T-helper 1 cell (primary cell): ENCODE measurements at regions not wholly inside any gene's neighbourhood (a gene's known extent, or its start where the extent isn't known, plus 50 kb on each side); places are given as distances from the start of the nearest gene placed in this dataset.

Source experiments
- DNase-seq, 5 donors: peaks; one replicate each; pipeline ENCODE4 v3.0.0-alpha.2; 2012 to 2020

DNA sequence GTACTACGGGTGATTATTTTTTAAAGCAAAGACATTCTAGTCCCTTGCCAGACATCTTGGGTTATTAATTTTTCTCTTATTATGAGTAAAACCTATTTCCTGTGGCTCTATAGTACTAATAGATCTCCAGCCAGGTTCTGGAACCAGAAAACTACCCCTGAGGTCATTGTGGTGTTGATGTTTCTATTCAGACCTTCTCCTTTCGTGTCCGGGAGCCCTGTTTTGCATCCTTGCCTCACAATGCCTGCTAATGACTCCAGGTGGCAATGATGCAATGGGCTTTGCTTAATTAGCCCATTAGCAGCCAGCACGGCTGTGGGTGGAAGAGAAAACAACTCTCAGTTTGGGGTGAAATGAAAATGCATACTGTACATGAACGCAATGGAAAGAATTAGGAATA, 62.9 kb upstream of the ARG1 start:
- DNase-seq: no peak

DNA sequence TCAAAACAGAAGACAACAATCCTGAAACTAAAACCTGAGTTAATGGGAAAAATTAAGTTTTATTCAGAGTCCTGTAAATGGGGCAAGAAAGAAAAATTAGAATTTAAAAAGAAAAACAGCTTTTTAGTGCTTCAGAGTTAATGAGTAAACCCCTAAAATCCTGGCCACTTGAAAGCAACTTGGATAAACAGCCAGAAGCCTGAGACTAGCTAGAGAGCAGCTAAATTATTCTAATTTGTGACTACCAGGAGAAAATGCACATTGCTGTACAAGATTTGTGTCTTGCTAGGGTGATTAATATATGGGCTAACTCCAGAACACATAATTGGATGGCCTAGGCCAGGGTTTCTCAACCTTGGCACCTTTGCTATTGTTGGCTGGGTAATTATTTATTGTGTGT, 62.4 kb upstream of the ARG1 start:
- no peak for DNase-seq

DNA sequence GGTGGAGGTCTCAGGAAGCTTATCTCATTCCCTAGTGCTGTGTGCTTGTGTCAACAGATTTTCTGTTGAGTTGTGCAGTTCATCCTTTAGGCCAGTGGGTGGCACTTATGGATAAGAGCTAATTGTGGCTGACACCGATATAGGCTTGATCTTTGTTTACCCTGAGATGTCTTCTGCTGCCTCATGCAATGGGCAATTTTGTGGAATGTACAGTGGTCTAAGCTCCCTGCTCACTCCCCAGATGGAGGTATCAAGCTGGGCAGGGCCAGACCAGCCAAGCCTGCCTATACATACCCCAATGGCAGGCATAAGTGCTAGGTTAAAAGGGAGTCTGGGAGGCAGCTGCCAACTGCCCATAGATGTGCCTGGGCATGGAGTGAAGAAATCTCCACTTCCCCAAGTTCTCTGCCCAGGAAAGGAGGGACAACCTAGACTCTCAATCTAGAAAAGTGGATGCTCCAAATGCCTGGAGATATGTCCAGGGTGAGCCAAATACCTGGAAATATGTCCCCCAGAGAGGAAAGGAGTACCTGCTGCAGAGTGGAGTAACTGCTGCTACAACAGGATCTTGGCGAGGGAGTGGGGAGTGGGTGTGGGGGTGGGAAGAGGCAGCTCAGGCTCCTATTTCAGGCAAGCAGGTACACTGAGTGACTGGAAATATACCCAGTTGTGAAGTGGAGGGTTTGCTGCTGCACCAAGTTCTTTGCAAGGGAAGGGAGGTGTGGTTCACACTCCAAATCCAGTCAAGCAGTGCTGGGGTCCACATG, 53.2 kb upstream of the ARG1 start:
- peak in 3 of 5 donors; percentile 8 to 44 (median 24) for DNase-seq
